ENCODE measurements at regions not wholly inside any gene's neighbourhood (a gene's known extent, or its start where the extent isn't known, plus 50 kb on each side); places are given as distances from the start of the nearest gene placed in this dataset.
"Not testable (repeated sequence)": the region's sequence is repeated elsewhere in the genome, so short reads cannot be mapped to it uniquely, and the experiment has no call there.

DNA sequence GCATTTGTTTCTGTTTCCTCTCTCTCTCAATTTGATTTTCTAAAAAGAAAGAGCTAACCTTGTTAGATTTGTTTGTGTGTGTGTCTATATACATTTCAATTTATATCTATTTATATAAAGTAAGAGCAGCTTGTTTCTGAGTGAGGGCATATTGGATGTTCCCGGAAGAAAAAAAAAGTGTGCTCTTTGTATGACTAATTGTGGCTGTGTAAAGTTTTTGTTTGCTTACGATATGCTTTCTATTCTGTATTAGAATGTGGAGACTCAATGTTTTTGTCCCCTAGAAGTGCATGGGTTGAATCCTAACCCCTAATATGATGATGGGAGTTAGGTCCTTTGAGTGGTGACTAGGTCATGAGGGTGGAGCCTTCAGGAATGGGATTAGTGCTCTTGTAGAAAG, 66.6 kb upstream of the C1QTNF9B start:
- no peak overlapping the region for H3K4me3 ChIP-seq (ENCODE audit: low read depth, low read length)
- TF ChIP-seq, protein P1, sequence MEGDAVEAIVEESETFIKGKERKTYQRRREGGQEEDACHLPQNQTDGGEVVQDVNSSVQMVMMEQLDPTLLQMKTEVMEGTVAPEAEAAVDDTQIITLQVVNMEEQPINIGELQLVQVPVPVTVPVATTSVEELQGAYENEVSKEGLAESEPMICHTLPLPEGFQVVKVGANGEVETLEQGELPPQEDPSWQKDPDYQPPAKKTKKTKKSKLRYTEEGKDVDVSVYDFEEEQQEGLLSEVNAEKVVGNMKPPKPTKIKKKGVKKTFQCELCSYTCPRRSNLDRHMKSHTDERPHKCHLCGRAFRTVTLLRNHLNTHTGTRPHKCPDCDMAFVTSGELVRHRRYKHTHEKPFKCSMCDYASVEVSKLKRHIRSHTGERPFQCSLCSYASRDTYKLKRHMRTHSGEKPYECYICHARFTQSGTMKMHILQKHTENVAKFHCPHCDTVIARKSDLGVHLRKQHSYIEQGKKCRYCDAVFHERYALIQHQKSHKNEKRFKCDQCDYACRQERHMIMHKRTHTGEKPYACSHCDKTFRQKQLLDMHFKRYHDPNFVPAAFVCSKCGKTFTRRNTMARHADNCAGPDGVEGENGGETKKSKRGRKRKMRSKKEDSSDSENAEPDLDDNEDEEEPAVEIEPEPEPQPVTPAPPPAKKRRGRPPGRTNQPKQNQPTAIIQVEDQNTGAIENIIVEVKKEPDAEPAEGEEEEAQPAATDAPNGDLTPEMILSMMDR (IDR thresholded peaks at IDR 0.05; ENCODE audit: insufficient read depth, low read length), result no peak
- DNase-seq (ENCODE audit: low read depth), result no peak

DNA sequence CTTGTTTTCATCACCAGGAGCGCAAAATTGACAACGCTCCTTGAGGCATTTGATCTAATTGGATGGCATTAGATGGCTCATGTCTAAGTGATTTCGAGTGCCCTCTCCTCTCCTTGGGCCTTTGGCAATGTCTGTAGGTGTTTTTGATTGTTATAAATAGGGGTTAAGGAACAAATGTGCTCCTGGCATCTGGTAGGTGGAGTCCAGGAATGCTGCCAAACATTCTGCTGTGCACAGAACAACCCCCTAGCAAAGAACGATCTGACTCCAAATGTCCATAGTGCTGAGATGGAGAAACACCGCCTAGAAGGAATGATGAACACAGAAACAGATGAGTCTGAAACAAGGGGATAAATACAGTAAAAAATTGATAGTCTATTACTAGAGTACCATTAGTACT, 68.0 kb upstream of the C1QTNF9B start:
- TF ChIP-seq, protein P1 (IDR thresholded peaks at IDR 0.05; ENCODE audit: insufficient read depth, low read length), result no peak
- no peak overlapping the region for H3K4me3 ChIP-seq (ENCODE audit: low read depth, low read length)
- DNase-seq (ENCODE audit: low read depth), result no peak

- no peak for DNase-seq (ENCODE audit: low read depth)
- TF ChIP-seq, protein P1 (IDR thresholded peaks at IDR 0.05; ENCODE audit: insufficient read depth, low read length), result no peak
- H3K4me3 ChIP-seq (ENCODE audit: low read depth, low read length), result peak overlapping the region; percentile 18
Observed at GRCh38 chr13:23966221-23966690, 69.0 kb upstream of the C1QTNF9B start.

DNA sequence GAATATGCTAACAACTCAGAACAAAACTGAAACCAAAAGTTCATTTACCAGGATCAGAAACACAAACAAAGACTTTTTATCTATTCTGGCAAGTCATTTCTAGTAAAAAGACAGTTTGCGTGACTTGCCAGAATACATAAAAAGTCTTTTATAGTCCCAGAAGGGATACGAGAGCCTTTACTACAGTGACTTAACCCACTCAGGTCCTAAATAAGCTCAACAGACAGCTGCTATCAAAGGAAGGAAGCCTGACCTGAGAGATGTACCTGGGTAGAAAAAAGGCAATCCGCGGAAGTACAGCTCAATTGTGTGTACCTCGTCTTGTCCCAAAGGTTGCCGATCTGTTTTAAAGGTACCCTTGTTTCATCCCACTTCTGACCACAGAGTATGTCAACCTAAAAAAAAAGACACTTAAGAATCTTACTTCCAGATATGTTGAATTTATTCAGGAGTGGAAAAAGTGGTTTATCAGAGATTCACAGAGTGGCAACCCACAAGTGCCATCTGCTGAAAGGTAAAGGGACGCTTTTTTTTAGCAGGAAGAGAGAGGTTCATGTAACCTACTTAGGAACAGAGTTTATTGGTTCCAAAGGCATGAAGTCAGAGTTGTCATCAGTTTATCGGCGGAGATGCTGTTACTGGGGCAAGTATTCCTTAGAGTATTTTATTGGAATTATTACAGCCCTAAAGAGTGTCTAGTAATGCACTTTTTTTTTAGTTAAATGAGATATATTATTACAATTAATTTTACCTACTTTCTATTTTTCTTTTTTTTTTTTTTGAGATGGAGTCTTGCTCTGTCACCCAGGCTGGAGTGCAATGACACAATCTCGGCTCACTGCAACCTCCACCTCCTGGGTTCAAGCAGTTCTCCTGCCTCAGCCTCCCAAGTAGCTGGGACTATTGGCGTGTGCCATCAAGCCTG, 69.7 kb upstream of the C1QTNF9B start:
- DNase-seq (ENCODE audit: low read depth), result peak; percentile 30
- TF ChIP-seq, protein P1 (IDR thresholded peaks at IDR 0.05; ENCODE audit: insufficient read depth, low read length), result no peak
- H3K4me3 ChIP-seq (ENCODE audit: low read depth, low read length), result peak overlapping the region; percentile 3

DNA sequence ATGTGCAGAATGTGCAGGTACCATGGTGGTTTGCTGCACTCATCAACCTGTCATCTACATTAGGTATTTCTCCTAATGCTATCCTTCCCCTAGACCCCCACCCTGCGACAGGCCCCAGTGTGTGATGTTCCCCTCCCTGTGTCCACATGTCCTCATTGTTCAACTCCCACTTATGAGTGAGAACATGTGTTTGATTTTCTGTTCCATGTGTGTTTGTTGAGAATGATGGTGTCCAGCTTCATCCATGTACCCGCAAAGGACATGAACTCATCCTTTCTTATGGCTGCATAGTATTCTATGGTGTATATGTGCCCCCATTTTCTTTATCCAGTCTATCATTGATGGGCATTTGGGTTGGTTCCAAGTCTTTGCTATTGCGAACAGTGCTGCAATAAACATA, 70.5 kb upstream of the C1QTNF9B start:
- H3K4me3 ChIP-seq (ENCODE audit: low read depth, low read length); DNase-seq (ENCODE audit: low read depth): not testable (repeated sequence)

DNA sequence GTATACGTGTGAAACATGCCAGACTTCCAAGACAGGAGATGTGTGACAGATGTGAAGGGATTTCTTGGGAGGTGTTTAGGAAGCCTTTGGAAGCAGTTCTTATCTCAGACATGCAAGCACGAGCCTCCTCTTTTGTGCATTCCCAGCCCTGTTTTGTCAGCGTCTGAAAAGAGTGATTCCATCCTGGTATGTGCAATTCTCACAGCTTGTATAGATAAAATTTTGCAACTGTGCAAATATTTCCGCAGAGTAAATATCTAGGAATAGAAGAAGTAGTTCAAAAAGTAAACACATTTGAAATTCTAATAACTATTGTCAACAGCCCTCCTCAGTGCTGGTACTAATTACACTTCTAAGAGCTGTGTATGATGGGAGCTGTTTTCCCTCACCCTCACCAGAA, 72.3 kb upstream of the C1QTNF9B start:
- peak; percentile 65 for DNase-seq (ENCODE audit: low read depth)
- TF ChIP-seq, protein P1 (IDR thresholded peaks at IDR 0.05; ENCODE audit: insufficient read depth, low read length), result no peak
- no peak overlapping the region for H3K4me3 ChIP-seq (ENCODE audit: low read depth, low read length)

GRCh38 chr13:23979361-23980159, 82.3 kb upstream of the C1QTNF9B start:
- TF ChIP-seq, protein P1 (IDR thresholded peaks at IDR 0.05; ENCODE audit: insufficient read depth, low read length), result no peak
- DNase-seq (ENCODE audit: low read depth), result peak; percentile 84
- H3K4me3 ChIP-seq (ENCODE audit: low read depth, low read length), result peak overlapping the region; percentile 79

Measured in fibroblast of the aortic adventitia (primary cell).